Body of pancreas (tissue), 4 donors: ENCODE measurements at regions not wholly inside any gene's neighbourhood (a gene's known extent, or its start where the extent isn't known, plus 50 kb on each side); places are given as distances from the start of the nearest gene placed in this dataset.

Source experiments
- ATAC-seq: fragments of 150-250 bp; one replicate; pipeline ENCODE4 v1.9.1; 2016
- DNase-seq, 4 donors: peaks; one replicate each; pipeline ENCODE4 v3.0.0-alpha.2; 2019
- H3K27ac ChIP-seq, 4 donors: fragments of 200-600 bp; sonication (generic); 1 replicate in 3 of 4; 2 replicates in 1 of 4; pipeline versions ENCODE4 v1.5.1 to v1.6.1; 2016 to 2019; ENCODE audit warnings: mild to moderate bottlenecking in 1 of 4, mixed read lengths in 1 of 4, moderate library complexity in 1 of 4
- H3K27me3 ChIP-seq, 2 donors: fragments of 200-600 bp; sonication (generic); one replicate each; pipeline ENCODE4 v1.6.0; 2016; ENCODE audit warnings: mild to moderate bottlenecking in 1 of 2
- H3K36me3 ChIP-seq, 2 donors: fragments of 200-600 bp; sonication (generic); replicated peaks in 1 of 2; 2 replicates each; pipeline ENCODE4 v1.5.1; 2016; ENCODE audit warnings: low read depth in 2 of 2; ENCODE audit not compliant: insufficient read depth in 1 of 2
- H3K4me1 ChIP-seq: fragments of 200-600 bp; sonication (generic); one replicate; pipeline ENCODE4 v1.6.0; 2016
- H3K4me3 ChIP-seq, 2 donors: fragments of 200-600 bp; sonication (generic); 1 replicate in 1 of 2; 2 replicates in 1 of 2; pipeline ENCODE4 v1.5.1; 2016 to 2019
- H3K9me3 ChIP-seq, 3 donors: fragments of 200-600 bp; sonication (generic); 1 replicate in 2 of 3; 2 replicates in 1 of 3; pipeline ENCODE4 v1.5.1; 2016
- CTCF ChIP-seq, 7 experiments: fragments of 450-650 bp in 4 of 7; fragments of 200-600 bp in 3 of 7; sonication (generic) in 3 of 7; IDR thresholded peaks; one replicate each; pipeline ENCODE4 v1.5.1; 2016 to 2019; ENCODE audit warnings: antibody characterized with exemption in 7 of 7
- POLR2A ChIP-seq, 3 donors: fragments of 450-650 bp; IDR thresholded peaks; one replicate each; pipeline ENCODE4 v1.6.1; 2016; ENCODE audit warnings: antibody characterized with exemption in 3 of 3, mild to moderate bottlenecking in 2 of 3
- WGBS, 2 donors: methylation state at CpG; one replicate each; pipeline ENCODE4 v1.1.5; 2017; 5-methylcytosine and 5-hydroxymethylcytosine counted together
- intact Hi-C: fragments of 100-400 bp; cut with DNase I; formaldehyde crosslinking; loops from one replicate; pipeline ENCODE4 v1.15.1; 2023

DNA sequence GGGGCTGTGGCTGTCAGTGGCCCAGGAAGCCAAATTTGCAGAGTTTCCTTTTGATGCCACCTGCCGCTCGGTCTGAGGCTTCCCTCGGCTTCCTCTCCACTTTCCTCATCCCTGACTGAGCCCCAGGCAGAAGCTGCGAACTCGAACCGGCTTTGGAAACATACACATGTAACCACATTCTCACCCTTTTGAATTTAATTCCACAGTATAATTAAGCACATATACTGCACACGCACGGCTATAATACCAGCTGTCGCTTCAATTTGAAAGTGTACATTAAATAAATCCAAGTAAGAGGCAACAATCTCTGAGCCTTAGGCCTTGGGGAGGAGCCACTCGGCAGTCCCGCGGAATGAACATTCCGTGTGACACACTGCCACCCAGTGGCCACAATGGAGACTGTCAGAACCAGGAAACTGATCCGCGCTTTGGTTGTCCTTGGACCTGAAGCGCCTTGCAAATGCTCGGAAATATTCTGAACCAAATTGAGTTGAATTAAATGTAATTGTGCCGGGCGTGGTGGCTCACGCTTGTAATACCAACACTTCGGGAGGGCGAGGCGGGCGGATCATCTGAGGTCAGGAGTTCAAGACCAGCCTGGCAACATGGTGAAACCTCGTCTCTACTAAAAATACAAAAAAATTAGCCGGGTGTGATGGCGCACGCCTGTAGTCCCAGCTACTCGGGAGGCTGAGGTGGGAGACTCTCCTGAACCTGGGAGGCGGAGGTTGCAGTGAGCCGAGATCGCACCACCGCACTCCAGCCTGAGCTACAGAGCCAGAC is 117.9 kb upstream of the TMPO start:
- Histone ChIP-seq H3K4me1 (peaks cover 4% of the 10 kb centered on the region), H3K36me3 (no peaks in the 10 kb centered on the region), H3K27me3 (no peaks in the 10 kb centered on the region), H3K4me3 (no peak overlapping the region), H3K27ac (peak overlapping the region in 2 of 4 donors; percentile 46 to 56), H3K9me3 (no peaks in the 10 kb centered on the region)
- TF ChIP-seq CTCF (IDR thresholded peaks at IDR 0.05) = peak; percentile 72 to 92 (median 90)
- TF ChIP-seq POLR2A (IDR thresholded peaks at IDR 0.05) = no peak
- intact Hi-C loops = loop anchor here (5.0 kb wide), 1 partner anchor 1820 kb away; no protein-coding TSS in a partner anchor
- ATAC-seq (peak; percentile 98), DNase-seq (peak; percentile 82 to 87 (median 84))
- WGBS, 2 donors = 18 to 19% methylated on average over 33 of the region's 33 CpGs

- 33 to 46% methylated on average over 9 of the region's 9 CpGs for WGBS, 2 donors
- intact Hi-C loops = loop anchor here (5.0 kb wide), 1 partner anchor 1822 kb away; no protein-coding TSS in a partner anchor
- no peaks in the 10 kb centered on the region for H3K27me3 ChIP-seq
- no peak overlapping the region for H3K4me3 ChIP-seq
- H3K36me3 ChIP-seq = no peaks in the 10 kb centered on the region
- H3K27ac ChIP-seq = no peak overlapping the region
- peak in 1 of 4 donors; percentile 26 for DNase-seq
- H3K4me1 ChIP-seq = peaks cover 4% of the 10 kb centered on the region
- no peak for ATAC-seq
- TF ChIP-seq POLR2A (IDR thresholded peaks at IDR 0.05) = no peak
- no peak for TF ChIP-seq CTCF (IDR thresholded peaks at IDR 0.05)
- no peaks in the 10 kb centered on the region for H3K9me3 ChIP-seq
Measured at GRCh38 chr12:98399532-98399931, 115.9 kb upstream of the TMPO start.

DNA sequence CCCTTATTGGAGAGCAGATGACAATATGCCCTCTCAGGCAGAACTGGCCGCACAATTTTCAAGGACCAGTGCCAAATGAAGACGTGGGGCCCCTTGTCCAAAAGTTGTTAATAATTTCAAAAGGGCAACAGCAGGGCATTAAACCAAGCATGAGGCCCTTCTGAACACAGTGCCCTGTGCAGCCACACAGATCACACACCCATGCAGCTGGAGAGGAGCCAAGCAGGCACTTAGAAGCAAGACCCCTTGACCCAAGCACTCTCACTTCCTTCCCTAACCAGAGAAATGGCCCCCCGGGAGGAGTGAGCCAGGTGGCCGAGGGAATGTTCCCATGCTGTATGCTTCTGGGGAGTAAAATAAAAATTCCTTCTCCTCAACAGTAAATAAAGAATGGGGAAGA is 114.0 kb upstream of the TMPO start:
- intact Hi-C loops = no loop called here
- Histone ChIP-seq H3K4me1 (peaks cover 4% of the 10 kb centered on the region), H3K9me3 (no peaks in the 10 kb centered on the region), H3K36me3 (no peaks in the 10 kb centered on the region), H3K27me3 (no peaks in the 10 kb centered on the region), H3K4me3 (no peak overlapping the region), H3K27ac (no peak overlapping the region)
- no peak for TF ChIP-seq CTCF (IDR thresholded peaks at IDR 0.05)
- no peak for TF ChIP-seq POLR2A (IDR thresholded peaks at IDR 0.05)
- DNase-seq (no peak), ATAC-seq (no peak)
- 42 to 47% methylated on average over 3 to 4 of the region's 4 CpGs for WGBS, 2 donors

- H3K4me1 ChIP-seq = peaks cover 3% of the 10 kb centered on the region
- no peaks in the 10 kb centered on the region for H3K36me3 ChIP-seq
- intact Hi-C loops = no loop called here
- no peak for ATAC-seq
- 56 to 61% methylated on average over 3 of the region's 3 CpGs for WGBS, 2 donors
- no peak overlapping the region for H3K27ac ChIP-seq
- no peaks in the 10 kb centered on the region for H3K27me3 ChIP-seq
- H3K4me3 ChIP-seq = no peak overlapping the region
- DNase-seq = no peak
- no peaks in the 10 kb centered on the region for H3K9me3 ChIP-seq
- TF ChIP-seq POLR2A (IDR thresholded peaks at IDR 0.05) (no peak), CTCF (IDR thresholded peaks at IDR 0.05) (no peak)
Measured at GRCh38 chr12:98402091-98402490, 113.3 kb upstream of the TMPO start.

- no peak overlapping the region for H3K27ac ChIP-seq
- 65 to 75% methylated on average over 3 of the region's 3 CpGs for WGBS, 2 donors
- no peak overlapping the region for H3K4me3 ChIP-seq
- DNase-seq = no peak
- H3K9me3 ChIP-seq = no peaks in the 10 kb centered on the region
- intact Hi-C loops = no loop called here
- no peak for ATAC-seq
- no peak for TF ChIP-seq POLR2A (IDR thresholded peaks at IDR 0.05)
- TF ChIP-seq CTCF (IDR thresholded peaks at IDR 0.05) = no peak
- H3K36me3 ChIP-seq = no peaks in the 10 kb centered on the region
- H3K4me1 ChIP-seq = no peaks in the 10 kb centered on the region
- no peaks in the 10 kb centered on the region for H3K27me3 ChIP-seq
Measured at GRCh38 chr12:98402671-98403070, 112.7 kb upstream of the TMPO start.
